Cardiac fibroblast (primary cell): ENCODE measurements at regions not wholly inside any gene's neighbourhood (a gene's known extent, or its start where the extent isn't known, plus 50 kb on each side); places are given as distances from the start of the nearest gene placed in this dataset.

Source experiments
- DNase-seq, 2 donors: peaks; one replicate each; pipeline versions ENCODE4 v3.0.0 to v3.0.0-alpha.2; 2010; ENCODE audit warnings: low read depth in 2 of 2
- H3K4me3 ChIP-seq, 2 donors: replicated peaks in 1 of 2; 1 replicate in 1 of 2; 2 replicates in 1 of 2; pipeline ENCODE4 v1.5.1; 2011; ENCODE audit warnings: low read depth in 2 of 2, low read length in 2 of 2, mild to moderate bottlenecking in 2 of 2, moderate library complexity in 1 of 2
- CTCF ChIP-seq: IDR thresholded peaks from one replicate; pipeline ENCODE4 v1.5.1; 2011; ENCODE audit warnings: low read depth, mild to moderate bottlenecking, low read length, inconsistent platforms

GRCh38 chr1:47680815-47681475 is 243.1 kb downstream of the FOXD2 start:
- DNase-seq, result no peak
- H3K4me3 ChIP-seq, result no peak overlapping the region
- no peak for TF ChIP-seq CTCF

- no peak overlapping the region for H3K4me3 ChIP-seq
- no peak for TF ChIP-seq CTCF
- DNase-seq, result no peak
Measured at GRCh38 chr1:47681735-47682134, 243.9 kb downstream of the FOXD2 start.

GRCh38 chr1:47682198-47682597 is 244.4 kb downstream of the FOXD2 start:
- H3K4me3 ChIP-seq, result no peak overlapping the region
- DNase-seq, result no peak
- no peak for TF ChIP-seq CTCF

GRCh38 chr1:47682786-47683350 is 245.0 kb downstream of the FOXD2 start:
- no peak for DNase-seq
- TF ChIP-seq CTCF, result no peak
- no peak overlapping the region for H3K4me3 ChIP-seq

- DNase-seq, result no peak
- no peak overlapping the region for H3K4me3 ChIP-seq
- TF ChIP-seq CTCF, result no peak
Measured at GRCh38 chr1:47683401-47683800, 245.6 kb downstream of the FOXD2 start.

GRCh38 chr1:47684518-47684917 is 246.7 kb downstream of the FOXD2 start:
- H3K4me3 ChIP-seq, result no peak overlapping the region
- TF ChIP-seq CTCF, result no peak
- DNase-seq, result no peak
